Colonic mucosa (tissue), 4 donors: ENCODE measurements at regions not wholly inside any gene's neighbourhood (a gene's known extent, or its start where the extent isn't known, plus 50 kb on each side); places are given as distances from the start of the nearest gene placed in this dataset.

Source experiments
- DNase-seq: peaks from one replicate; pipeline ENCODE4 v3.0.0-alpha.2; 2020
- H3K27ac ChIP-seq: fragments of 200-600 bp; one replicate; pipeline ENCODE4 v1.8.0; 2021
- H3K27me3 ChIP-seq: fragments of 200-600 bp; one replicate; pipeline ENCODE4 v1.8.0; 2021
- H3K36me3 ChIP-seq: fragments of 200-600 bp; one replicate; pipeline ENCODE4 v1.8.0; 2021
- H3K4me1 ChIP-seq: fragments of 200-600 bp; one replicate; pipeline ENCODE4 v1.8.0; 2021; ENCODE audit warnings: mild to moderate bottlenecking
- H3K4me3 ChIP-seq: fragments of 200-600 bp; one replicate; pipeline ENCODE4 v1.8.0; 2021
- H3K9ac ChIP-seq, 2 donors: one replicate each; pipeline ENCODE4 v1.7.0; 2013; ENCODE audit warnings: control low read depth in 2 of 2, low read depth in 2 of 2, low read length in 2 of 2
- H3K9me3 ChIP-seq: fragments of 200-600 bp; one replicate; pipeline ENCODE4 v1.8.0; 2021
- intact Hi-C: fragments of 100-400 bp; cut with DNase I; formaldehyde crosslinking; loops from one replicate; pipeline ENCODE4 v1.14.1; 2022
- TF ChIP-seq, protein P1 (sequence below): fragments of 200-600 bp; IDR thresholded peaks from one replicate; pipeline ENCODE4 v1.8.0; 2022; ENCODE audit warnings: antibody characterized with exemption, mild to moderate bottlenecking
- donor health status: healthy.
- donor health status: DM: no; HTN: no; CAD: no.
- donor health status: DM: no; HTN: no; CAD: no.

DNA sequence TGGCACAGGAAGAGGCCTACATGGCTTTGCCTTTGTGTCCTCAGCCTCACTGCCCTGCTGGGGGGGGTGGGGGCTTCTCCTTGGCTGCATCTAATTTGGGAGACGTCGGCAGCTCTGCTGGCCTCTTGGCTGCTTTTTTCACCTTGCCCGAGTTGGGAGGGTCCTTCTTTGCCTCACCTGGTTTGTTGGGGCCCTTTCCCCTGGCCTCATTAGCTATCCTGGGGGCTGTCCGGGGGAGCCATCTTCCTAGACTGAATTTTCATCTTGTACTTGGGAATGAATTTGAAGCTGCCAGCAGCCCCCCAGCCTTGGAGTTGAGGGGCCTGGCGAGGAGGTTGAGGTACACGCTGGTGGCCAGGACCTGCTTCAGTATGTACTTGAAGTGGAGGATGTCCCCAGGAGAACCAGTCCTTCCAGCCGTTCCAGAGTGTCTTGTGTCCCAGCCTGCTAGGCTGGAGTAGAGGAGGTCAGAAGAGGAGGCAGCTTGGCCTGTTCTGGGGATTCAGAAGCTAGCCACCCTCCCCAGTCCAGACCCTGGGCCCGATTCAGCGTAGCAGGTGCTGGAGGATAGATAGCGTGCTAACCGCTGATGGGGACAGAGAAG is 70.7 kb upstream of the VASH1 start:
- Histone ChIP-seq H3K27me3 (no peaks in the 10 kb centered on the region), H3K9me3 (no peaks in the 10 kb centered on the region), H3K27ac (no peak overlapping the region), H3K9ac (no peak overlapping the region), H3K4me3 (no peak overlapping the region), H3K36me3 (no peaks in the 10 kb centered on the region), H3K4me1 (no peaks in the 10 kb centered on the region)
- TF ChIP-seq, protein P1, sequence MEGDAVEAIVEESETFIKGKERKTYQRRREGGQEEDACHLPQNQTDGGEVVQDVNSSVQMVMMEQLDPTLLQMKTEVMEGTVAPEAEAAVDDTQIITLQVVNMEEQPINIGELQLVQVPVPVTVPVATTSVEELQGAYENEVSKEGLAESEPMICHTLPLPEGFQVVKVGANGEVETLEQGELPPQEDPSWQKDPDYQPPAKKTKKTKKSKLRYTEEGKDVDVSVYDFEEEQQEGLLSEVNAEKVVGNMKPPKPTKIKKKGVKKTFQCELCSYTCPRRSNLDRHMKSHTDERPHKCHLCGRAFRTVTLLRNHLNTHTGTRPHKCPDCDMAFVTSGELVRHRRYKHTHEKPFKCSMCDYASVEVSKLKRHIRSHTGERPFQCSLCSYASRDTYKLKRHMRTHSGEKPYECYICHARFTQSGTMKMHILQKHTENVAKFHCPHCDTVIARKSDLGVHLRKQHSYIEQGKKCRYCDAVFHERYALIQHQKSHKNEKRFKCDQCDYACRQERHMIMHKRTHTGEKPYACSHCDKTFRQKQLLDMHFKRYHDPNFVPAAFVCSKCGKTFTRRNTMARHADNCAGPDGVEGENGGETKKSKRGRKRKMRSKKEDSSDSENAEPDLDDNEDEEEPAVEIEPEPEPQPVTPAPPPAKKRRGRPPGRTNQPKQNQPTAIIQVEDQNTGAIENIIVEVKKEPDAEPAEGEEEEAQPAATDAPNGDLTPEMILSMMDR = no peak
- intact Hi-C loops = no loop called here
- DNase-seq = no peak

DNA sequence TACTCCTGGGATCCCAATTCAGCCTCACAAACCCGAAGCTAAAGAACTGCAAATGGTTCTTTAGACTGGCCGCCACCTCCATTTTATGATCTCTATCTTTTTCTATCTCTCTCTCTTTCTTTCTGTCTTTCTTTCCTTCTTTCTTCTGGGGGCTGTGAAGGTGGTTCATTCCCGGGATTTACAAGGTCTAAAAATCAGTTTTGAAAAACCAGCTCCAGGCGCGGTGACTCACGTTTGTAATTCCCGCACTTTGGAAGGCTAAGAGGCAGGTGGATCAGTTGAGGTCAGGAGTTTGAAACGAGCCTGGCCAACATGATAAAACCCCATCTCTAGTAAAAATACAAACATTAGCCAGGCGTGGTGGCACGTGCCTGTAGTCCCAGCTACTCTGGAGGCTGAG is 67.2 kb upstream of the VASH1 start:
- no peaks in the 10 kb centered on the region for H3K27me3 ChIP-seq
- intact Hi-C loops = no loop called here
- TF ChIP-seq, protein P1 = no peak

DNA sequence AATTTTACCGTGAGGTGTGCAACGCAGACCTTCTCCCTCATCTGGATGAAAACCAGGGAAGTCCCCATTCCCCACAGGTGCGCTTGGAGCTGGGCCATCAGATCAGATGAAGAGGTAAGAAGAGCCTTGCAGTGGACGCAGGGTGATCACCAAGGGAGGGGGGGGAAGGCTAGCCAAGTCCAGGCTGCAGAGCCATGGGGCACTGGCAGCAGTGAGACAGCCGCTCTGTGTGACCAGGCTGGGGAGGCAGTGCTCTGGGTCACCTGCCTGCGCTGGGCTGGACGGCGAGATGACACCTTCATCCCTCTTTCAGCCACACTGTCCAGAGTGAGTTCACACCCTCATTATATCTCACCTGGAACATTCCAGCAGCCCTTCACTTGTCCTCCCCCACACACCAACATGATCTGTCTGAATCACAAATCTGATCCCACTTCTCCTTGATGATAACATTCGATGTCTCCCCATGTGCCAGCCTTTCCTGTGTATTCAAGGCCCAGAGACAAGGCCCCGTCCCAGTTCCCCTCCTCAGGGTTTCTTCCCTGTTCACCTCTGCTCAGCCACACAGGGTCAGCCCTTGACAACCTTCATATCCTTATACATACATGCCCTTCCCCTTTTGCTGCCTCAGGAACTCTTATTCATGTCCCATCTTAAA is 65.9 kb upstream of the VASH1 start:
- TF ChIP-seq, protein P1 = no peak
- DNase-seq = no peak
- Histone ChIP-seq H3K27me3 (no peaks in the 10 kb centered on the region), H3K4me3 (no peak overlapping the region), H3K27ac (no peak overlapping the region), H3K4me1 (no peaks in the 10 kb centered on the region), H3K36me3 (no peaks in the 10 kb centered on the region), H3K9me3 (no peaks in the 10 kb centered on the region), H3K9ac (no peak overlapping the region)
- intact Hi-C loops = no loop called here

More for the DNA sequence above, 67.2 kb upstream of the VASH1 start:
- no peak for DNase-seq
- Histone ChIP-seq H3K4me3 (no peak overlapping the region), H3K9me3 (no peaks in the 10 kb centered on the region), H3K4me1 (no peaks in the 10 kb centered on the region), H3K9ac (no peak overlapping the region), H3K36me3 (no peaks in the 10 kb centered on the region), H3K27ac (no peak overlapping the region)

DNA sequence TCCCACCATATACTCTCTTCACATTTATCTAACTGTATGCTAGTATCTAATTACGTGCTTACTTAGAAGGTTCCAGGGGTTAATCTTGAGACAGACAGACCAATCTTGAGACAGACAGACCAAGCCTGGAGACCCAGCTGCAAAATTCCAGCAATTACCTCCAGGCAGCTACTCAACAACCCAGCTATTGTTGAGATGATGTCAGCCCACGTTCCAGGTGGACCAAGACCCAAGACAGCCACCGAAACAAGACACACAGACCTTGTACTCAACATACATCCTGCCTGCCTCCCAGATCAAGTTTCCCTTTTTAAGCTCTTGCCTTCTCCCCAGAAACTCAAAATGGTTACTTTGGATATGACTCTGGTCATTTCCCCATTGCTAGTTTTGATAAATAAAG is 64.9 kb upstream of the VASH1 start:
- TF ChIP-seq, protein P1 = no peak
- H3K9me3 ChIP-seq = no peaks in the 10 kb centered on the region
- no peak overlapping the region for H3K4me3 ChIP-seq
- no peak overlapping the region for H3K9ac ChIP-seq
- no peak overlapping the region for H3K27ac ChIP-seq
- H3K36me3 ChIP-seq = no peaks in the 10 kb centered on the region
- no peak for DNase-seq
- intact Hi-C loops = no loop called here
- no peaks in the 10 kb centered on the region for H3K27me3 ChIP-seq
- H3K4me1 ChIP-seq = no peaks in the 10 kb centered on the region

DNA sequence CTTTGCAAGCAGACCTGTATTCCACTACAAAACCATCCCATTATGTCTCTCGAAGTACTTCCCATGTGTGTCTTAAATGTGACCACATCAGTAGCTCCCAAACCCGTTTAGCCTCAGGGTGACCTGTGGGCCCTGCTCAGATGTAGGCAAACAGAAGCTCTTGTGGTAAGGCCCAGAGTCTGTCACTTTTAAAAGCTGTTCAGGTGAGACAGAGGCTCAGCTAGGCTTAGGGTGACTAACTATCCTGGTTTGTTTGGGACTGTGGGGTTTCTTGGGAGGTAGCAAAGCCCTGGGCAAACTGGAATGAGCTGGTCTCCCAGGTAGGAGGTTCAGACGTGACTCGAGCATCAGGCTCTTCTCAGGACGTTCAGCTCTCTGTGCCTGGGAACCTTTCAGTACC is 64.5 kb upstream of the VASH1 start:
- no peaks in the 10 kb centered on the region for H3K9me3 ChIP-seq
- no peak overlapping the region for H3K9ac ChIP-seq
- no peaks in the 10 kb centered on the region for H3K4me1 ChIP-seq
- H3K4me3 ChIP-seq = no peak overlapping the region
- DNase-seq = no peak
- H3K27me3 ChIP-seq = no peaks in the 10 kb centered on the region
- no peaks in the 10 kb centered on the region for H3K36me3 ChIP-seq
- H3K27ac ChIP-seq = no peak overlapping the region
- intact Hi-C loops = no loop called here
- TF ChIP-seq, protein P1 = no peak
